Mucosa of descending colon (tissue), 3 donors: ENCODE measurements at regions not wholly inside any gene's neighbourhood (a gene's known extent, or its start where the extent isn't known, plus 50 kb on each side); places are given as distances from the start of the nearest gene placed in this dataset.
"Not testable (repeated sequence)": the region's sequence is repeated elsewhere in the genome, so short reads cannot be mapped to it uniquely, and the experiment has no call there.

Source experiments
- ATAC-seq: fragments of 200-7000 bp; cut with Tn5 transposase; one replicate; pipeline ENCODE4 v1.9.1; 2020; ENCODE audit warnings: mild to moderate bottlenecking, moderate library complexity
- DNase-seq, 3 donors: peaks; one replicate each; pipeline ENCODE4 v3.0.0-alpha.2; 2020
- H3K36me3 ChIP-seq: fragments of 200-600 bp; one replicate; pipeline ENCODE4 v1.8.0; 2021; ENCODE audit warnings: low read depth, mild to moderate bottlenecking
- H3K4me1 ChIP-seq: fragments of 200-600 bp; one replicate; pipeline ENCODE4 v1.8.0; 2021; ENCODE audit warnings: low read depth, mild to moderate bottlenecking
- H3K4me3 ChIP-seq: fragments of 200-600 bp; one replicate; pipeline ENCODE4 v1.8.0; 2021; ENCODE audit warnings: mild to moderate bottlenecking
- H3K9me3 ChIP-seq: fragments of 200-600 bp; one replicate; pipeline ENCODE4 v1.8.0; 2021; ENCODE audit warnings: mild to moderate bottlenecking
- intact Hi-C, 2 donors: fragments of 100-400 bp; cut with DNase I in 1 of 2; cut with micrococcal nuclease in 1 of 2; formaldehyde crosslinking; loops; one replicate each; pipeline versions ENCODE4 v1.11.0 to v1.11.1; 2022; cut with DNase I, micrococcal nuclease
- TF ChIP-seq, protein P1 (sequence below): fragments of 200-600 bp; IDR thresholded peaks from one replicate; pipeline ENCODE4 v1.8.0; 2022; ENCODE audit warnings: antibody characterized with exemption, mild to moderate bottlenecking
- donor health status: DM: no; HTN: no; CAD: no; lungs with moderate emphysema.
- donor health status: DM: no; HTN: no; CAD: no.
- donor health status: DM: no; HTN: yes; CAD: no.

DNA sequence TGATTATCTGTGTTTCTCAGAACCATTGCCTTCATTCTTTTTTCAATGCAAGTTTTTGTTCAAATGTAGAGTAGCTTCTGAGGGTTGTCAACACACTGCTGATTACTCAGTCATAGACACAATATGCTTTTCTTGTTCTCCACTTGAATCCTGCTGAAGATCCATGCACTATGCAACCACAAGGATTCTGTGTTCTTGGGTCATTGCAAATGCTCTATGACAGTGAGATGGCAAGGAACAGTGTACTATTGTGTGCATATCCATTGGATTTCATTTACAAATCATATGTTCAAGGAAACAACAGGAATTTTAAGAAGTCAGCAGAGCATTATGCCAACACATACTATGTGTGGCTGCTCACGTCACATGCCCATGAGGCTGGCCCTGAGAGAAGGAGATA, 1590.2 kb downstream of the EFNA5 start:
- H3K4me1 ChIP-seq = no peaks in the 10 kb centered on the region
- intact Hi-C loops = no loop called here
- H3K4me3 ChIP-seq = no peak overlapping the region
- DNase-seq (no peak), ATAC-seq (no peak)
- TF ChIP-seq, protein P1, sequence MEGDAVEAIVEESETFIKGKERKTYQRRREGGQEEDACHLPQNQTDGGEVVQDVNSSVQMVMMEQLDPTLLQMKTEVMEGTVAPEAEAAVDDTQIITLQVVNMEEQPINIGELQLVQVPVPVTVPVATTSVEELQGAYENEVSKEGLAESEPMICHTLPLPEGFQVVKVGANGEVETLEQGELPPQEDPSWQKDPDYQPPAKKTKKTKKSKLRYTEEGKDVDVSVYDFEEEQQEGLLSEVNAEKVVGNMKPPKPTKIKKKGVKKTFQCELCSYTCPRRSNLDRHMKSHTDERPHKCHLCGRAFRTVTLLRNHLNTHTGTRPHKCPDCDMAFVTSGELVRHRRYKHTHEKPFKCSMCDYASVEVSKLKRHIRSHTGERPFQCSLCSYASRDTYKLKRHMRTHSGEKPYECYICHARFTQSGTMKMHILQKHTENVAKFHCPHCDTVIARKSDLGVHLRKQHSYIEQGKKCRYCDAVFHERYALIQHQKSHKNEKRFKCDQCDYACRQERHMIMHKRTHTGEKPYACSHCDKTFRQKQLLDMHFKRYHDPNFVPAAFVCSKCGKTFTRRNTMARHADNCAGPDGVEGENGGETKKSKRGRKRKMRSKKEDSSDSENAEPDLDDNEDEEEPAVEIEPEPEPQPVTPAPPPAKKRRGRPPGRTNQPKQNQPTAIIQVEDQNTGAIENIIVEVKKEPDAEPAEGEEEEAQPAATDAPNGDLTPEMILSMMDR = no peak
- H3K36me3 ChIP-seq = no peaks in the 10 kb centered on the region
- H3K9me3 ChIP-seq = no peaks in the 10 kb centered on the region

DNA sequence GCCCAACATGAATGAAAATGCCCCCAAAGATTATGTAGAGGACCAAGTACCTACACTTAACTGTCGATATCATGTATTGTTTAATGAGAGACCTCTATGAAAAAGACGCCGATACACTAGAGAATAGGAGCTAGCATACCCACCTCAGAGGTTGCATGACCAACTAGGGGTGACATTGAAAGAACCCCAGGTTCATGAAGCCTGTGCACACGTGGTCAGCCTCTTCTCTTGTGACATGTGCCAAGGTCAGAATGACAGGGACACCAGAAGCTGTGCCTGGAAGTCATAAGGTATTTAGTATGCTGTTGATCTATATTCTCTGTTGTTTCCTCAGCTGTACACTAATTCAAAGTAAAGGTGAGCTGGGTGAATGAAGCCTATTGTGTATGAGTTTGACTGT, 1594.1 kb downstream of the EFNA5 start:
- no peaks in the 10 kb centered on the region for H3K9me3 ChIP-seq
- ATAC-seq = no peak
- H3K4me1 ChIP-seq = no peaks in the 10 kb centered on the region
- no peak for DNase-seq
- no peak overlapping the region for H3K4me3 ChIP-seq
- intact Hi-C loops = no loop called here
- TF ChIP-seq, protein P1 = no peak
- no peaks in the 10 kb centered on the region for H3K36me3 ChIP-seq

DNA sequence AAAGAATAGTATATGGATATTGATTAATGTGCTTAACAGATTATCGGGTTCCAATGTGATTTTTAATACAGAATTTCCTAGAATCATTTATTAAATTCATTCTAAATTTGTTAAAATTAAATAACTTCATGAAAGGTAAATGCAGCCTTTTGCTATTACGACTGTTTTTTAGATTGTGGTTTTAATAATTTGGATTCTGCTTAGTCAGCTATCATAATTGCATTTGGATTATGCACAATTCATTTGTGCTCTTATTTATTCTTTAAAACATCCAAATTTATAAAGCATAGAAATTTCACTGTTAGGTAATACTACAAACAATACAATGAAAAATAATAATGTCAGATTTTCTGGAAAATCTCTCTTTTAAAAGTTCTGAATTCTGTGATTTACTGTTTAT, 1598.5 kb downstream of the EFNA5 start:
- H3K9me3 ChIP-seq = no peaks in the 10 kb centered on the region
- H3K4me1 ChIP-seq = no peaks in the 10 kb centered on the region
- no peak for ATAC-seq
- DNase-seq = no peak
- intact Hi-C loops = no loop called here
- no peaks in the 10 kb centered on the region for H3K36me3 ChIP-seq
- TF ChIP-seq, protein P1 = no peak
- H3K4me3 ChIP-seq = no peak overlapping the region

DNA sequence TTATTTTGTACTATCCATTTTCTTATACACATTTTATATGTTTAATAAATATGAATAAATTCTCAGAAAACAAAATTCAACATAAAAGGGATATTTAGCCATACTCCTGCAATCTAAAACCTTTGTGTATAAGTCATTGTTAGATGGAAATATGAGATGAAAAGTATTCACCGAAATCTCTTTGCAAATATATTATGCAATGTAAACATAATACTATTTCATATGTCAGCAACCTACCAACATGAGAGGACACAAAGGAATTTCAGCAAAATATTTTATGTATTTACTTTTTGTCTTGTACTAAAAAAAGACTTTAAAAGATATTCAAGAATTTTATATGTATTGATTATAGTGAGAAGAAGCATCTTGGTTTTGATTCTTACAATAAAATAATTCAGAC, 1623.4 kb downstream of the EFNA5 start:
- H3K36me3 ChIP-seq = no peaks in the 10 kb centered on the region
- intact Hi-C loops = no loop called here
- DNase-seq (no peak), ATAC-seq (no peak)
- TF ChIP-seq, protein P1 = no peak
- no peaks in the 10 kb centered on the region for H3K9me3 ChIP-seq
- no peak overlapping the region for H3K4me3 ChIP-seq
- H3K4me1 ChIP-seq = no peaks in the 10 kb centered on the region

DNA sequence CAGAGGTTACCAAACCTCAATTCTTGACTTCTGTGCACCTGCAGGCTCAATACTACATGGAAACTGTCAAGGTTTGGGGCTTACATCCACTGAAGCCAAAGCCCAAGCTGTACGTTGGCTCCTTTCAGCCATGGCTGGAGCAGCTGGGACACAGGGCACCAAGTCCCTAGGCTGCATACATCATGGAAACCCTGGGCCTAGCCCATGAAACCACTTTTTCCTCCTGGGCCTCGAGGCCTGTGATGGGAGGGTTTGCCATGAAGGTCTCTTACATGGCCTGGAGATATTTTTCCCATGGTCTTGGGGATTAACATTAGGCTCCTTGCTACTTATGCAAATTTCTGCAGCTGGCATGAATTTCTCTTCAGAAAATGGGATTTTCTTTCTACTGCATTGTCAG, 1638.7 kb downstream of the EFNA5 start:
- DNase-seq, H3K4me1 ChIP-seq, H3K36me3 ChIP-seq, intact Hi-C loops, H3K9me3 ChIP-seq, H3K4me3 ChIP-seq, ATAC-seq: not testable (repeated sequence)

DNA sequence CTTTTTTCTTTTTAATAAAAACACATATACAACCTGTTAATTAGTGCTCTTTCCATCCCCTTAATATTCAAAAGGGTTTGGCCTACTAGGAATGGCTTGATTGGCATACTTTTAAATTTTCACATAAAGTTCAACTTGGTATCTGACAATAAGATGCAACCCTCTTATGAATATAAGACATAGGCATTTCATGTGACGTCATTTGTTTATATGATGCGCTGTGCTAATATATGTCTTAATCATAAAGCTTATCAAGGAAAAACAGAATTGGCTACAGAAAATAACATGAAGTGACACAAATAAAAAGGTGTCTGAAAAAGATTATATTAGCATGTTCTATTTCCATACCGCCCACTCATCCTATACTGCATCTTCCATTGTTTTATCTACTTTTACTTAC, 1642.4 kb downstream of the EFNA5 start:
- intact Hi-C loops = no loop called here
- DNase-seq (no peak), ATAC-seq (no peak)
- Histone ChIP-seq H3K4me1 (no peaks in the 10 kb centered on the region), H3K4me3 (no peak overlapping the region), H3K36me3 (no peaks in the 10 kb centered on the region), H3K9me3 (no peaks in the 10 kb centered on the region)
- TF ChIP-seq, protein P1 = no peak
